HG02571 (cell line): ENCODE measurements at regions not wholly inside any gene's neighbourhood (a gene's known extent, or its start where the extent isn't known, plus 50 kb on each side); places are given as distances from the start of the nearest gene placed in this dataset.
A peak's percentile ranks its signal among the peaks of the same experiment; 100 is the strongest.

Experiments used
- ATAC-seq: cut with Tn5 transposase; IDR thresholded peaks from one replicate; pipeline ENCODE4 v1.9.1; 2021; ENCODE audit warnings: mild to moderate bottlenecking, moderate library complexity; ENCODE audit not compliant: unreplicated experiment

- no peak for ATAC-seq
Observed at GRCh38 chr14:89630101-89630829, 213.2 kb upstream of the FOXN3 start.

GRCh38 chr14:89629383-89629782 lies 212.3 kb upstream of the FOXN3 start:
- ATAC-seq, result no peak

- ATAC-seq, result no peak
Observed at GRCh38 chr14:89628521-89628920, 211.5 kb upstream of the FOXN3 start.

- ATAC-seq, result no peak
Observed at GRCh38 chr14:89626233-89626806, 209.3 kb upstream of the FOXN3 start.

- no peak for ATAC-seq
Observed at GRCh38 chr14:89625731-89626232, 208.7 kb upstream of the FOXN3 start.

- ATAC-seq, result no peak
Observed at GRCh38 chr14:89625244-89625713, 208.2 kb upstream of the FOXN3 start.

GRCh38 chr14:89624500-89625156 lies 207.6 kb upstream of the FOXN3 start:
- ATAC-seq, result no peak

GRCh38 chr14:89621791-89622638 lies 205.0 kb upstream of the FOXN3 start:
- no peak for ATAC-seq

- no peak for ATAC-seq
Observed at GRCh38 chr14:89621009-89621421, 204.0 kb upstream of the FOXN3 start.

GRCh38 chr14:89620436-89620835 lies 203.4 kb upstream of the FOXN3 start:
- ATAC-seq, result no peak

GRCh38 chr14:89619596-89619995 lies 202.6 kb upstream of the FOXN3 start:
- no peak for ATAC-seq

GRCh38 chr14:89618811-89619551 lies 201.9 kb upstream of the FOXN3 start:
- ATAC-seq, result peak; percentile 73

GRCh38 chr14:89618330-89618708 lies 201.3 kb upstream of the FOXN3 start:
- no peak for ATAC-seq

- ATAC-seq, result no peak
Observed at GRCh38 chr14:89617481-89618329, 200.7 kb upstream of the FOXN3 start.

- ATAC-seq, result peak; percentile 33
Observed at GRCh38 chr14:89616852-89617341, 199.9 kb upstream of the FOXN3 start.

- ATAC-seq, result no peak
Observed at GRCh38 chr14:89616425-89616824, 199.4 kb upstream of the FOXN3 start.

GRCh38 chr14:89615421-89615820 lies 198.4 kb upstream of the FOXN3 start:
- ATAC-seq, result no peak

GRCh38 chr14:89614009-89614691 lies 197.1 kb upstream of the FOXN3 start:
- ATAC-seq, result no peak
